Spleen (tissue), 11 donors: ENCODE measurements at regions not wholly inside any gene's neighbourhood (a gene's known extent, or its start where the extent isn't known, plus 50 kb on each side); places are given as distances from the start of the nearest gene placed in this dataset.

Source experiments
- DNase-seq: peaks from one replicate; pipeline ENCODE4 v3.0.0-alpha.2; 2020
- H3K27ac ChIP-seq, 8 donors: fragments of 200-600 bp; sonication (generic) in 7 of 8; 1 replicate in 4 of 8; 2 replicates in 4 of 8; pipeline versions ENCODE4 v1.5.0 to v1.8.0; 2016 to 2021; ENCODE audit warnings: inconsistent platforms in 4 of 8, mild to moderate bottlenecking in 4 of 8, moderate library complexity in 1 of 8
- H3K27me3 ChIP-seq, 7 donors: fragments of 200-600 bp; sonication (generic) in 6 of 7; replicated peaks in 1 of 7; 1 replicate in 4 of 7; 2 replicates in 3 of 7; pipeline versions ENCODE4 v1.5.0 to v1.8.0; 2016 to 2021; ENCODE audit warnings: inconsistent platforms in 3 of 7, mild to moderate bottlenecking in 1 of 7
- H3K36me3 ChIP-seq, 6 donors: fragments of 200-600 bp; sonication (generic) in 5 of 6; 1 replicate in 4 of 6; 2 replicates in 2 of 6; pipeline versions ENCODE4 v1.5.0 to v1.8.0; 2016 to 2021; ENCODE audit warnings: inconsistent platforms in 2 of 6
- H3K4me1 ChIP-seq, 6 donors: fragments of 200-600 bp; sonication (generic) in 5 of 6; 1 replicate in 3 of 6; 2 replicates in 3 of 6; pipeline versions ENCODE4 v1.5.0 to v1.8.0; 2016 to 2021; ENCODE audit warnings: inconsistent platforms in 3 of 6
- H3K4me3 ChIP-seq, 8 donors: fragments of 200-600 bp; sonication (generic) in 7 of 8; 1 replicate in 4 of 8; 2 replicates in 4 of 8; pipeline versions ENCODE4 v1.5.0 to v1.8.0; 2016 to 2021; ENCODE audit warnings: inconsistent platforms in 4 of 8, mild to moderate bottlenecking in 4 of 8, moderate library complexity in 2 of 8
- H3K9me3 ChIP-seq, 8 donors: fragments of 200-600 bp; sonication (generic) in 7 of 8; 1 replicate in 4 of 8; 2 replicates in 4 of 8; pipeline versions ENCODE4 v1.5.0 to v1.8.0; 2016 to 2021; ENCODE audit warnings: inconsistent platforms in 4 of 8
- POLR2A ChIP-seq, 3 donors: fragments of 450-650 bp; IDR thresholded peaks; one replicate each; pipeline ENCODE4 v1.5.1; 2017; ENCODE audit warnings: antibody characterized with exemption in 3 of 3, mild to moderate bottlenecking in 1 of 3
- POLR2AphosphoS5 ChIP-seq, 3 donors: sonication (generic); formaldehyde crosslinking; IDR thresholded peaks; one replicate each; pipeline ENCODE4 v1.5.1; 2017; ENCODE audit warnings: antibody characterized with exemption in 3 of 3
- WGBS, 5 donors: extraction: QIAGEN DNeasy Blood & Tissue Kit in 3 of 5; methylation state at CpG; one replicate each; pipeline versions ENCODE4 v1.1.5 to v1.1.7; 2013 to 2018; 5-methylcytosine and 5-hydroxymethylcytosine counted together
- intact Hi-C: fragments of 100-400 bp; cut with DNase I; formaldehyde crosslinking; loops from one replicate; pipeline ENCODE4 v1.15.0; 2023; ENCODE audit warnings: low total_unique reads
- TF ChIP-seq, protein P1 (sequence below), 11 experiments: fragments of 200-600 bp in 7 of 11; fragments of 450-650 bp in 4 of 11; sonication (generic) in 4 of 11; IDR thresholded peaks in 8 of 11; conservative IDR thresholded peaks in 3 of 11; 1 replicate in 7 of 11; 2 replicates in 4 of 11; pipeline versions ENCODE4 v1.4.0 to v1.8.0; 2016 to 2021; ENCODE audit warnings: antibody characterized with exemption in 11 of 11, inconsistent platforms in 4 of 11, mild to moderate bottlenecking in 1 of 11
- donor health status: healthy with polysubstance abuse.
- donor health status: DM: no; HTN: no; CAD: no; lungs with moderate emphysema.
- donor health status: DM: no; HTN: no; CAD: no.
- donor health status: Bipolar disorder and iron deficiency.
- donor health status: healthy.
- donor health status: DM: no; HTN: no; CAD: no.
- donor health status: DM: yes; HTN: yes; CAD: no.

DNA sequence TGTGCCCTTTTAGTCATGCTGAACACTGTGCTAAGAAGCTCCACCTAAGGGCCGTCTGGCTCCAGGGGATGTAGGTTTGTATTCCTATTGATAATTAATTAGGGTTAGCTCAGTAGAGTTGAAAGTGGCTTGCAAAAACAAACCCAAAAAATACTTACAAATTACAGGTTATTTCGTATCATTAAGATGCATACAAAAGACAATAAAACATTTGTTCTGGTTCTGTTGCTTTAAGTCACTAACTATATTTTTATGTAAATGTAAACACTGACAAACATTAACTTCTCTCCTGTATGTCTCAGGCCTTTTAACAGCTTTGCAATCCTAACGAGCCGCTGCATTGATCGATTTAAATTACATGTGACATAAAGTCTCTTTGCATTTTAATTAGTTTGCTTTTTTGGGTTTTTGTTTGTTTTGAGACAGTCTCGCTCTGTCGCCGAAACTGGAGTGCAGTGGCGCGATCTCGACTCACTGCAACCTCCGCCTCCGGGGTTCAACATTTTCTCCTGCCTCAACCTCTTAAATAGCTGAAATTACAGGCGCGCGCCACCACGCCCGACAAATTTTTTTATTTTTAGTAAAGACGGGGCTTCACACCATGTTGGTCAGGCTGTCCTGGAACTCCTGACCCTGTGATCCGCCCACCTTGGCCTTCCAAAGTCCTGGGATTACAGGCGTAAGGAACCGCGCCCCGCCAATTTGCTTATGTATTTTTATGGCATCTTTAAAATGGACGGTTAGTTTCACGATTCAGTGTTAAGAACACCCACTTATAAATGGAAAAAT is 110.9 kb downstream of the HFE start:
- Histone ChIP-seq H3K27ac (peak overlapping the region; percentile 86 to 100 (median 98)), H3K27me3 (no peaks in the 10 kb centered on the region), H3K36me3 (no peaks in the 10 kb centered on the region), H3K4me1 (peaks cover 3 to 65% (median 24%) of the 10 kb centered on the region in 6 donors), H3K9me3 (no peaks in the 10 kb centered on the region), H3K4me3 (peak overlapping the region; percentile 34 to 82 (median 55))
- intact Hi-C loops, result loop anchor here (5.0 kb wide), 1 partner anchor 41 kb away; a partner anchor contains a TSS
- peak; percentile 83 for DNase-seq
- 0 to 1% (median 1%) methylated on average over 26 of the region's 26 CpGs for WGBS, 5 donors
- peak in 2 of 3 donors; percentile 18 to 21 for TF ChIP-seq POLR2A (IDR thresholded peaks at IDR 0.05)
- TF ChIP-seq, protein P1, sequence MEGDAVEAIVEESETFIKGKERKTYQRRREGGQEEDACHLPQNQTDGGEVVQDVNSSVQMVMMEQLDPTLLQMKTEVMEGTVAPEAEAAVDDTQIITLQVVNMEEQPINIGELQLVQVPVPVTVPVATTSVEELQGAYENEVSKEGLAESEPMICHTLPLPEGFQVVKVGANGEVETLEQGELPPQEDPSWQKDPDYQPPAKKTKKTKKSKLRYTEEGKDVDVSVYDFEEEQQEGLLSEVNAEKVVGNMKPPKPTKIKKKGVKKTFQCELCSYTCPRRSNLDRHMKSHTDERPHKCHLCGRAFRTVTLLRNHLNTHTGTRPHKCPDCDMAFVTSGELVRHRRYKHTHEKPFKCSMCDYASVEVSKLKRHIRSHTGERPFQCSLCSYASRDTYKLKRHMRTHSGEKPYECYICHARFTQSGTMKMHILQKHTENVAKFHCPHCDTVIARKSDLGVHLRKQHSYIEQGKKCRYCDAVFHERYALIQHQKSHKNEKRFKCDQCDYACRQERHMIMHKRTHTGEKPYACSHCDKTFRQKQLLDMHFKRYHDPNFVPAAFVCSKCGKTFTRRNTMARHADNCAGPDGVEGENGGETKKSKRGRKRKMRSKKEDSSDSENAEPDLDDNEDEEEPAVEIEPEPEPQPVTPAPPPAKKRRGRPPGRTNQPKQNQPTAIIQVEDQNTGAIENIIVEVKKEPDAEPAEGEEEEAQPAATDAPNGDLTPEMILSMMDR (IDR thresholded peaks at IDR 0.05 in 8 of 11, conservative IDR thresholded peaks at IDR 0.05 in 3 of 11), result peak in 2 of 11 experiments; percentile 10 to 20
- no peak for TF ChIP-seq POLR2AphosphoS5 (IDR thresholded peaks at IDR 0.05)

DNA sequence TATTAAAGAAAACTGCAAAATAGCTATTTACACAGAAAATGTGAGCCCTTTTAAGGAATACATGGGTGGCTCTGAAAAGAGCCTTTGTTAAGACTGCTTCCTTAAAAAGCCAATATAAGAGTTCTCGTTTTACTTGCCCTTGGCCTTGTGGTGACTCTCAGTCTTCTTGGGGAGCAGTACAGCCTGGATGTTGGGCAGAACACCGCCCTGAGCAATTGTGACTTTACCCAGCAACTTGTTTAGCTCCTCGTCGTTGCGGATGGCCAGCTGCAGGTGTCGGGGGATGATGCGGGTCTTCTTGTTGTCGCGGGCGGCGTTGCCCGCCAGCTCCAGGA is 111.5 kb downstream of the HFE start:
- DNase-seq, result no peak
- peak overlapping the region; percentile 34 to 82 (median 55) for H3K4me3 ChIP-seq
- 0 to 1% (median 0%) methylated on average over 11 to 12 of the region's 12 CpGs for WGBS, 5 donors
- TF ChIP-seq, protein P1 (IDR thresholded peaks at IDR 0.05 in 8 of 11, conservative IDR thresholded peaks at IDR 0.05 in 3 of 11), result peak in 1 of 11 experiments; percentile 3
- TF ChIP-seq POLR2AphosphoS5 (IDR thresholded peaks at IDR 0.05), result no peak
- intact Hi-C loops, result loop anchor here (5.0 kb wide), 1 partner anchor 41 kb away; a partner anchor contains a TSS
- H3K9me3 ChIP-seq, result no peaks in the 10 kb centered on the region
- no peaks in the 10 kb centered on the region for H3K36me3 ChIP-seq
- H3K4me1 ChIP-seq, result peaks cover 3 to 66% (median 28%) of the 10 kb centered on the region in 6 donors
- peak overlapping the region; percentile 86 to 100 (median 98) for H3K27ac ChIP-seq
- no peaks in the 10 kb centered on the region for H3K27me3 ChIP-seq

DNA sequence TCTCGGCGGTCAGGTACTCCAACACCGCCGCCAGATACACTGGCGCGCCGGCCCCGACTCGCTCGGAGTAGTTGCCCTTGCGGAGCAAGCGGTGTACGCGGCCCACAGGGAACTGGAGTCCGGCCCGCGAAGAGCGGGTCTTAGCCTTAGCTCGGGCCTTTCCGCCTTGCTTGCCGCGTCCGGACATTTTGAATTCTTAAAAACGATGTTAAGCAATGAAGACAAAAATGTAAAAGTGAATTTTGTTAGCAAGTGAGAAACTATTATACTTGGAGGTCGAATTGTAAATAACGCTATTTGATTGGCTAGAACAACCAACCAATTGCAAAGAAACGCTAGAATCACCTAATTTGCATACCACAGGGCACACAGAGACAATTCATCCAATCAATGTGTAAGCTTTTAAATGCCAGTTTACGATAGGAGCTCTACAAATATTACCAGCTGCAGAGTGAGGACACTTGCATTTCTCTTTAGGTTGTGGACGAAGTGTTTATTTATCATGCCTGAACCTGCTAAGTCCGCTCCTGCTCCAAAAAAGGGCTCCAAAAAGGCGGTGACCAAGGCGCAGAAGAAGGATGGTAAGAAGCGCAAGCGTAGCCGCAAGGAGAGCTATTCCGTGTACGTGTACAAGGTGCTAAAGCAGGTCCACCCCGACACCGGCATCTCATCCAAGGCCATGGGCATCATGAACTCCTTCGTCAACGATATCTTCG is 112.0 kb downstream of the HFE start:
- peaks cover 2 to 66% (median 32%) of the 10 kb centered on the region in 6 donors for H3K4me1 ChIP-seq
- TF ChIP-seq POLR2AphosphoS5 (IDR thresholded peaks at IDR 0.05) (peak; percentile 99 to 100 (median 99)), POLR2A (IDR thresholded peaks at IDR 0.05) (peak; percentile 84 to 99 (median 95))
- TF ChIP-seq, protein P1 (IDR thresholded peaks at IDR 0.05 in 8 of 11, conservative IDR thresholded peaks at IDR 0.05 in 3 of 11), result peak in 2 of 11 experiments; percentile 6 to 9
- peak overlapping the region; percentile 34 to 82 (median 55) for H3K4me3 ChIP-seq
- 0 to 1% (median 0%) methylated on average over 39 to 42 of the region's 42 CpGs for WGBS, 5 donors
- no peaks in the 10 kb centered on the region for H3K9me3 ChIP-seq
- no peaks in the 10 kb centered on the region for H3K27me3 ChIP-seq
- intact Hi-C loops, result loop anchor here (5.0 kb wide), 1 partner anchor 42 kb away; a partner anchor contains a TSS
- DNase-seq, result peak; percentile 96
- peak overlapping the region; percentile 86 to 100 (median 98) for H3K27ac ChIP-seq
- H3K36me3 ChIP-seq, result no peaks in the 10 kb centered on the region
